ENCODE measurements at regions not wholly inside any gene's neighbourhood (a gene's known extent, or its start where the extent isn't known, plus 50 kb on each side); places are given as distances from the start of the nearest gene placed in this dataset.

- TF ChIP-seq CTCF (IDR thresholded peaks at IDR 0.05) (no peak), POLR2A (IDR thresholded peaks at IDR 0.05) (no peak)
Measured at GRCh38 chr20:6604179-6604578, 163.3 kb upstream of the BMP2 start.
